ENCODE measurements at regions not wholly inside any gene's neighbourhood (a gene's known extent, or its start where the extent isn't known, plus 50 kb on each side); places are given as distances from the start of the nearest gene placed in this dataset.

DNA sequence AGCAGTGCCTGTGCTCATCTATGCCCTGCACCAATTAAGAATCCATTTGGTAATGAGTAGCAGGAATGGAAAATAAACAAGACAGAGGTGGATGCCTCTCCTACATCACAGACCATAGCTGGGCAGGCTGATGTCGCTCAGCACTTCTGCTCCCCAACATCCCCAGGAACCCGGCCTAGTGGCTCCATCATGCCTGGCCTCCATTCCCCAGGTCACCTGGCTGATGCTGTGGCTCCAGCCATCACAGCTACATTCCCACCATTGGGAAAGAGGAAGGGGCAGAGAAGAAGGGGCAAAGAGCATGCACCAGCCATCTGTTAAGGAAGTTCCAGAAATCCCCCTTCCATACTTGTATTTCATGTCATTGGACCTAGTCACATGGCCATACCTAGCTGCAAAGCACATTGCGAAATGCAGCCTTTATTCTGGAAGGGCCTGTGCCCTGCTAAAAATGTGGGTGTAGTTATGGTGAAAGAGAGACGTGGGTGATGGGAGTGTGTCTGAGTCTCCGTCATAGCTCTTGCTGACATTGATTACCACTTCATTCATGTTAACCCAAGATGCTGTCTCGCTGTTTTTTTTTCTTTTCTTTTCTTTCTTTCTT lies 86.1 kb upstream of the ADAMTS2 start:
- TF ChIP-seq, protein P1, sequence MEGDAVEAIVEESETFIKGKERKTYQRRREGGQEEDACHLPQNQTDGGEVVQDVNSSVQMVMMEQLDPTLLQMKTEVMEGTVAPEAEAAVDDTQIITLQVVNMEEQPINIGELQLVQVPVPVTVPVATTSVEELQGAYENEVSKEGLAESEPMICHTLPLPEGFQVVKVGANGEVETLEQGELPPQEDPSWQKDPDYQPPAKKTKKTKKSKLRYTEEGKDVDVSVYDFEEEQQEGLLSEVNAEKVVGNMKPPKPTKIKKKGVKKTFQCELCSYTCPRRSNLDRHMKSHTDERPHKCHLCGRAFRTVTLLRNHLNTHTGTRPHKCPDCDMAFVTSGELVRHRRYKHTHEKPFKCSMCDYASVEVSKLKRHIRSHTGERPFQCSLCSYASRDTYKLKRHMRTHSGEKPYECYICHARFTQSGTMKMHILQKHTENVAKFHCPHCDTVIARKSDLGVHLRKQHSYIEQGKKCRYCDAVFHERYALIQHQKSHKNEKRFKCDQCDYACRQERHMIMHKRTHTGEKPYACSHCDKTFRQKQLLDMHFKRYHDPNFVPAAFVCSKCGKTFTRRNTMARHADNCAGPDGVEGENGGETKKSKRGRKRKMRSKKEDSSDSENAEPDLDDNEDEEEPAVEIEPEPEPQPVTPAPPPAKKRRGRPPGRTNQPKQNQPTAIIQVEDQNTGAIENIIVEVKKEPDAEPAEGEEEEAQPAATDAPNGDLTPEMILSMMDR (IDR thresholded peaks at IDR 0.05): no peak
- no peak for TF ChIP-seq POLR2A (IDR thresholded peaks at IDR 0.05)
